GM12865 (cell line): ENCODE measurements at regions not wholly inside any gene's neighbourhood (a gene's known extent, or its start where the extent isn't known, plus 50 kb on each side); places are given as distances from the start of the nearest gene placed in this dataset.

Source experiments
- DNase-seq: peaks from one replicate; pipeline ENCODE4 v3.0.0; 2010; ENCODE audit warnings: low read depth
- H3K4me3 ChIP-seq: 2 replicates; pipeline ENCODE4 v1.5.1; 2011; ENCODE audit warnings: mild to moderate bottlenecking, low read depth, low read length, control low read depth
- TF ChIP-seq, protein P1 (sequence below): IDR thresholded peaks from 2 replicates; pipeline ENCODE4 v1.5.1; 2011; ENCODE audit warnings: low read length, control low read depth, low read depth, inconsistent platforms; ENCODE audit not compliant: insufficient read depth; ENCODE audit errors: missing control alignments

DNA sequence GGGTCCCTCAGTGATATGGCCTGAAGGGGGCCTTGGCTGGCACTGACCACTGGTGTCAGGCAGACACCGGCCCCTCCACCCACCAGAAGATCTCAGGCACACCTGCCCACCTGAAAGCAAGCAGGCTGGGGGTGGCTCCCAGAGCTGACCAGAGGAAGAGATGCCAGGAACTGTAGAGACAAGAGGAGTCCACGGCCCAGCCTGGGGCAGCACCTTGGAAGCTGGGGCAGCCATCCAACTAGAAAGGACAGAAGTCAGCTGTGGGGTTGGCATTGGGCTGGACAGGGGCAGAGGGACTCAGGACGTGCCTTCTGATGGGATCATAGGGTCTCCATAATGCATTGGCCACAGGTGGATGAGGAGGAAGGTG lies 144.3 kb downstream of the ZNF248 start:
- H3K4me3 ChIP-seq, result no peak overlapping the region
- DNase-seq, result no peak
- TF ChIP-seq, protein P1, sequence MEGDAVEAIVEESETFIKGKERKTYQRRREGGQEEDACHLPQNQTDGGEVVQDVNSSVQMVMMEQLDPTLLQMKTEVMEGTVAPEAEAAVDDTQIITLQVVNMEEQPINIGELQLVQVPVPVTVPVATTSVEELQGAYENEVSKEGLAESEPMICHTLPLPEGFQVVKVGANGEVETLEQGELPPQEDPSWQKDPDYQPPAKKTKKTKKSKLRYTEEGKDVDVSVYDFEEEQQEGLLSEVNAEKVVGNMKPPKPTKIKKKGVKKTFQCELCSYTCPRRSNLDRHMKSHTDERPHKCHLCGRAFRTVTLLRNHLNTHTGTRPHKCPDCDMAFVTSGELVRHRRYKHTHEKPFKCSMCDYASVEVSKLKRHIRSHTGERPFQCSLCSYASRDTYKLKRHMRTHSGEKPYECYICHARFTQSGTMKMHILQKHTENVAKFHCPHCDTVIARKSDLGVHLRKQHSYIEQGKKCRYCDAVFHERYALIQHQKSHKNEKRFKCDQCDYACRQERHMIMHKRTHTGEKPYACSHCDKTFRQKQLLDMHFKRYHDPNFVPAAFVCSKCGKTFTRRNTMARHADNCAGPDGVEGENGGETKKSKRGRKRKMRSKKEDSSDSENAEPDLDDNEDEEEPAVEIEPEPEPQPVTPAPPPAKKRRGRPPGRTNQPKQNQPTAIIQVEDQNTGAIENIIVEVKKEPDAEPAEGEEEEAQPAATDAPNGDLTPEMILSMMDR, result no peak

DNA sequence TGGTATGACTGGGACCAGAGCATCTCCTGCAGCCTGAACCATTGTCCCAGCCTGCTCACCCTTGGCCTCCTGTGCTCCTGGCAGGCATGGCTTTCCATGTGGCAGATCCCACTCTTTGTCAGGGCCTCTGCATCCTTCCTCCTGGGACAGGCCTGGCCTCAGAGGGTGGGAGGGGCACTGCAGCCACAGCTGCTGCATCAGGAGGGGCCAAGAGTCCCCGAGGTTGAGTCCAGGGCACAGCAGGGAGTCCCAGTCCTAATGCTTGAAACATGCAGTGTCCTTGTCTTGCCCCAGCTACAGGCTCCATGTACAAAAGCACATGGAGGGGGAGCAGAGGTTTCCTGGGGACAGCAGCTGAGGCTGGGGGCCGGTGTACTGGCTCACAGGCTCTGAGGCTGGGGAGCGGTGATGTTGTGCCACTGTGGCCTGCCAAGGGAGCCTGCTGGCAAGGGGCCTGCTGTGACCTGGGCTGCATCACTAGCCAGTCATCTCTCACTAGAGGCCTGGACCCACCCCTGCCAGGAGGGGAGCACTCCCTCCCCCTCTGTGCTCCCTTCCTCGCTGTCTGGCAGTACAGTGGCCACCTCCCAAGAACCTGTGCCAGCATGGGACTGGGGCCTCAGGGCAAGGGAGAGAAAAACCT lies 144.8 kb downstream of the ZNF248 start:
- TF ChIP-seq, protein P1, result no peak
- DNase-seq, result no peak
- H3K4me3 ChIP-seq, result no peak overlapping the region

DNA sequence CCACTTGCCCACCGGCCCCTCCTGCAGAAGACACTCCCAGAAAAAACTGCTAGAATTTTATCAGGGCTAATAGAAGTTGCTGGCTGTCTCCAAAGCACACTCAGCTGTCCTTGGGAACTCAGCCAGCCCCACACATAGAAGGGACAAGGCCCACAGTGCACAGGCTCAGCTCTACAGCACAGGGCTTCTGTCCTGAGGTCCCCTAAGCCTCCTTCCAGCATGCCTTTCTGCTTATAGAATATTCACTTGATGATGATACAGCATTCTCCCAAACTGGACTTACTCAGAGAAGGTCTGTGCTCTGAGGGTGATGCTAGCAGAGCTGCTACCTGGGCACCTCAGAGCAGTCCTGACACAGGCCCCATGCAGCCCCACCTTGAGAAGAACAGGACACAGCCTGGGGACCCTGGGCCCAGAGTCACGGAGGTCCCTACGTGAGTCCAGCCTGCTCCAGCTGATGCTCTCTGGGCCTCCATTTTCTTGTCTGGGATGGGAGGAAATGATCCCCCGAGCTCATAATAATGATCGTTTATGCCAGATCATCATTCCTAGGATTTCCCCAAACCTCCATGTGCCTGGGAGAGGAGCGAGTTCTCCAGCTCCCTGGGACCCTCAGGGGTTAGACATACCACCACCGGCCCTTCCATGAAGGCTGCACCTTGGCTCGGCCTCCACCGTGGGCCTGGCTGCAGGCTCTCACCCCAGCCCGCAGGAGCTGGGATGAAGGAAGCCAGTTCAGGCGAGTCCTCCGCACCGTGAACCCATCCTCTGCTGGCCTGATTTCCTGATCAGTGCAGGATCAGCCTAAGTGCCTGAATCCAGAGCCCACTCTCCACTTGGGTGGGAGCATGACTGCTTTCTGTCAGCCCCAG lies 145.6 kb downstream of the ZNF248 start:
- H3K4me3 ChIP-seq, result no peak overlapping the region
- TF ChIP-seq, protein P1, result no peak
- no peak for DNase-seq

DNA sequence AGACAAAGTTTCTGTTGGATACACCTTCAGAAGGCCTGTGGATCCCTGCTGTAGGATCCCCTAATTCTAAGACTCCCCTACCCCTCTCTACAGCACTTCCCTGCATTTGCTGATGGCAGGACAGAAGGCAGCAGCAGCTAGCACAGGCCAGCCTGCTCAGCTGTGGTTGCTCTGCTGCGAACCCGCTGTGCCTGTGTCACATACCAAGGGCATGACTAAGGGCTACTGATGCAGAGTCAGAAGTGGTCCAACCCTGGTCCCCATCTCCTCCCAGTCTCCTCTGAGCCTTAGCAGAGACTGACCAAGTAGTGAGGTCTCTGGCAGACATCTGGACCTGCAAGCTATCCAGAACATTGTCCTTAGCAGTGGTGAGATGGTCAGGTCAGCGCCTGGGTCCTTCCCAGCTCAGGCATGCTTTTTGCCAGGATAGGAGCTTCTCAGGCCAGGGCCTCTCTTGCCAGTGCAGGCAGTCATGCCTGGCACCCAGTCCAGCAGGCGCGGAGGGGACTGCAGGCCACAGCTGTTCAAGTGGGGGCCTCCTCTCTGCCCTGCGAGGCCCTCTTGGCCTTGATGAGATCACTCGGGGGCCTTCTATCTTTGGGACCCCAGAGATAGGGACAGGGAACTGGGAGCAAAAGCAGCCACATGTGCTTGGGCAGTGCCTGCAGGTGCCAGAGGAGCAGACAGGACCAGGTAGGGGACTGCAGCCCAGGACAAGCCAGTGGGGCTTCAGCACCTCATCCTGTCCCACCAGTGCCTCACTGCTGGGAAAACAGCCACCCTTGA lies 146.4 kb downstream of the ZNF248 start:
- H3K4me3 ChIP-seq, result no peak overlapping the region
- no peak for DNase-seq
- TF ChIP-seq, protein P1, result no peak

DNA sequence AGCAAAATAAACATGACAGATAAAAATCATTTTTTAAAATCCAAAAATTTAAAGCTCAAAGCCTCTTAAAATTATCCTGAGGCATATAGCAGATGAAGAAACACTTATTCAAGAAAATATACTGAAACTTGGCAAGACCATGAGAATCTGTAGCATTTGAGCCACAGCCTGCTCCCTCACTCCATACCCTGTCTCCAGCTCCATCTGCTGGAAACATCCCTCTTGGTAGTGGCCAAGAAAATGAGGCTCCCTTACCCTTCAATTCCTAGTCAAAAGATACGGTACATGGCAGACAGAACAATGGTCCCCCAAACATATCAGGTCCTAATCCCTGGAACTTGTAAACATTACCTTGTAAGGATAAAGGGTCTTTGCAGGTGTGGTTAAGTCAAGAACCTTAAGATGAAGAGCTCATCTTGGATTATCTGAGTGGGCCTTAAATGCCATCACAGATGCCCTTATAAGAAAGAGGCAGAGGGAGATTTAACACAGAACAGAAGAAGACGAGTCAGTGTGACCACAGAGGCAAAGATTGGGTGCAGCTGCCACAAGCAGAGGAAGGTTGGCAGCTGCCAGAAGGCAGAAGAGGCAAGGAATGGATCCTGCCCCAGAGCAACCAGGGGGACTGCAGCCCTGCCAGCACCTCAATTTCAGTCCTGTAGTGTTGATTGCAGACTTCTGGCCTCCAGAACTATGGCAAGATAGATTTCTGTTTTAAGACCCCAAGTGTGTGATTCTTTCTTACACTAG lies 149.4 kb downstream of the ZNF248 start:
- DNase-seq, result no peak
- no peak overlapping the region for H3K4me3 ChIP-seq
- TF ChIP-seq, protein P1, result no peak

DNA sequence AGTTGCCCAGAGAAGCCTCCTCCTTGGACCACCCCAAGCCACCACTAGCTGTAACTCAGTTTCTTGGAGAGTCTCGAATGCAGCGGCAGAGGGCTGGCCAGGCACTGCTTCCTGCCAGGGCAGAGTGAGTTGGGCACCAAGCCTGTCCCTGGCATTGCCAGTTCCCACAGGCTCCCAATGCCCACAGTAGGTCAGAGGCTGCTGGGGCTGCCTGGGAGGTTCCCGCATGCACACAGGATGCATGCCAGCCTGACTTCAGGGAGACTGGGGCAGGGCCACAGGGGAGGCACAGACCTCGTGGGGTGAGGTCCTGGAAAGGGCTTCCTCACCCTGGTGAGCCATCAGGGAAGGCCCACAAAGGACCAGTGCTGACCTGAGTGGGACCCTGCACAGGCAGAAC lies 152.8 kb downstream of the ZNF248 start:
- no peak for DNase-seq
- H3K4me3 ChIP-seq, result no peak overlapping the region

More for the DNA sequence above, 152.8 kb downstream of the ZNF248 start:
- TF ChIP-seq, protein P1, result no peak
